ENCODE measurements at regions not wholly inside any gene's neighbourhood (a gene's known extent, or its start where the extent isn't known, plus 50 kb on each side); places are given as distances from the start of the nearest gene placed in this dataset.
"Not testable (repeated sequence)": the region's sequence is repeated elsewhere in the genome, so short reads cannot be mapped to it uniquely, and the experiment has no call there.

- DNase-seq: no peak
Observed at GRCh38 chr20:40895182-40895581, 133.4 kb upstream of the TOP1 start.

GRCh38 chr20:40896814-40897700 lies 131.6 kb upstream of the TOP1 start:
- no peak for DNase-seq

GRCh38 chr20:40899344-40899743 lies 129.3 kb upstream of the TOP1 start:
- DNase-seq: no peak

- no peak for DNase-seq
Observed at GRCh38 chr20:40900666-40901215, 127.9 kb upstream of the TOP1 start.

- DNase-seq: no peak
Observed at GRCh38 chr20:40902661-40903060, 126.0 kb upstream of the TOP1 start.

GRCh38 chr20:40908309-40908708 lies 120.3 kb upstream of the TOP1 start:
- DNase-seq: no peak

- not testable (repeated sequence) for DNase-seq
Observed at GRCh38 chr20:40909489-40909888, 119.1 kb upstream of the TOP1 start.

- DNase-seq: not testable (repeated sequence)
Observed at GRCh38 chr20:40910436-40910835, 118.2 kb upstream of the TOP1 start.

GRCh38 chr20:40911152-40911551 lies 117.5 kb upstream of the TOP1 start:
- DNase-seq: not testable (repeated sequence)

GRCh38 chr20:40913224-40914185 lies 115.1 kb upstream of the TOP1 start:
- no peak for DNase-seq

- no peak for DNase-seq
Observed at GRCh38 chr20:40915756-40916155, 112.9 kb upstream of the TOP1 start.

GRCh38 chr20:40916276-40916675 lies 112.3 kb upstream of the TOP1 start:
- no peak for DNase-seq

- DNase-seq: no peak
Observed at GRCh38 chr20:40920291-40920690, 108.3 kb upstream of the TOP1 start.

GRCh38 chr20:40922865-40923264 lies 105.8 kb upstream of the TOP1 start:
- no peak for DNase-seq

- no peak for DNase-seq
Observed at GRCh38 chr20:40925829-40926510, 102.7 kb upstream of the TOP1 start.

GRCh38 chr20:40926928-40927327 lies 101.7 kb upstream of the TOP1 start:
- DNase-seq: no peak

GRCh38 chr20:40930561-40930960 lies 98.1 kb upstream of the TOP1 start:
- DNase-seq: no peak

- DNase-seq: no peak
Observed at GRCh38 chr20:40931410-40932044, 97.1 kb upstream of the TOP1 start.

GRCh38 chr20:40932436-40932835 lies 96.2 kb upstream of the TOP1 start:
- DNase-seq: no peak

- no peak for DNase-seq
Observed at GRCh38 chr20:40933758-40934157, 94.9 kb upstream of the TOP1 start.

- no peak for DNase-seq
Observed at GRCh38 chr20:40938020-40938419, 90.6 kb upstream of the TOP1 start.

- DNase-seq: no peak
Observed at GRCh38 chr20:40939667-40940066, 89.0 kb upstream of the TOP1 start.

Measured in activated CD4-positive, alpha-beta T cell treated with anti-CD3 and anti-CD28 coated beads, Interleukin-2, amount 50 U/mL, for 4 hours (primary cell).